ENCODE measurements at regions not wholly inside any gene's neighbourhood (a gene's known extent, or its start where the extent isn't known, plus 50 kb on each side); places are given as distances from the start of the nearest gene placed in this dataset.

DNA sequence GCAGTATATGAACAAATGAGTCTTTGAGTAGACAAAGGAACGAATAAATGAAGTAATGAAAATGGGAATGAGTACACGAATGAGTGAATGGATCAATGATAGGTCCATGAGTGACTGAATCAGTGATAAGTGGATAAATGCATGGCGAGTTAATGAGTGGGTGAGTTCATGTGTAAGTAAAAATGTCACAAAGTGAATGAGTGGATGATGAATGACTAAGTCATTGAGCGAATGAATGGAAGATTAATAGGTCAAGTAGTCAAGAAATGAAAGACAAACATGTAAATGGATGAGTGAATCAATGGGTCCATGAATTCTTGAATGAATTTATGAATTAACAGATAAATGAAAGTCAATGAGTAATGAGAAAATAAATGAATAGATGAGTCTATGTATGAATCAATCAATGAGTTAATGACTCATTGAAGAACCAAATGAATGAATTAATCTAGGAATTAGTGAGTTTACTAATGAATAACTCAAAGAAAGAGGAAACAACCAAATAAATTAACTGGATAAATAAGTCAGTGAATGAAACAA, 97.3 kb upstream of the RTL1 start:
- TF ChIP-seq, protein P1, sequence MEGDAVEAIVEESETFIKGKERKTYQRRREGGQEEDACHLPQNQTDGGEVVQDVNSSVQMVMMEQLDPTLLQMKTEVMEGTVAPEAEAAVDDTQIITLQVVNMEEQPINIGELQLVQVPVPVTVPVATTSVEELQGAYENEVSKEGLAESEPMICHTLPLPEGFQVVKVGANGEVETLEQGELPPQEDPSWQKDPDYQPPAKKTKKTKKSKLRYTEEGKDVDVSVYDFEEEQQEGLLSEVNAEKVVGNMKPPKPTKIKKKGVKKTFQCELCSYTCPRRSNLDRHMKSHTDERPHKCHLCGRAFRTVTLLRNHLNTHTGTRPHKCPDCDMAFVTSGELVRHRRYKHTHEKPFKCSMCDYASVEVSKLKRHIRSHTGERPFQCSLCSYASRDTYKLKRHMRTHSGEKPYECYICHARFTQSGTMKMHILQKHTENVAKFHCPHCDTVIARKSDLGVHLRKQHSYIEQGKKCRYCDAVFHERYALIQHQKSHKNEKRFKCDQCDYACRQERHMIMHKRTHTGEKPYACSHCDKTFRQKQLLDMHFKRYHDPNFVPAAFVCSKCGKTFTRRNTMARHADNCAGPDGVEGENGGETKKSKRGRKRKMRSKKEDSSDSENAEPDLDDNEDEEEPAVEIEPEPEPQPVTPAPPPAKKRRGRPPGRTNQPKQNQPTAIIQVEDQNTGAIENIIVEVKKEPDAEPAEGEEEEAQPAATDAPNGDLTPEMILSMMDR (IDR thresholded peaks at IDR 0.05), result no peak
- no peak for TF ChIP-seq RAD21 (IDR thresholded peaks at IDR 0.05; ENCODE audit: low read length)
- TF ChIP-seq, protein P2, sequence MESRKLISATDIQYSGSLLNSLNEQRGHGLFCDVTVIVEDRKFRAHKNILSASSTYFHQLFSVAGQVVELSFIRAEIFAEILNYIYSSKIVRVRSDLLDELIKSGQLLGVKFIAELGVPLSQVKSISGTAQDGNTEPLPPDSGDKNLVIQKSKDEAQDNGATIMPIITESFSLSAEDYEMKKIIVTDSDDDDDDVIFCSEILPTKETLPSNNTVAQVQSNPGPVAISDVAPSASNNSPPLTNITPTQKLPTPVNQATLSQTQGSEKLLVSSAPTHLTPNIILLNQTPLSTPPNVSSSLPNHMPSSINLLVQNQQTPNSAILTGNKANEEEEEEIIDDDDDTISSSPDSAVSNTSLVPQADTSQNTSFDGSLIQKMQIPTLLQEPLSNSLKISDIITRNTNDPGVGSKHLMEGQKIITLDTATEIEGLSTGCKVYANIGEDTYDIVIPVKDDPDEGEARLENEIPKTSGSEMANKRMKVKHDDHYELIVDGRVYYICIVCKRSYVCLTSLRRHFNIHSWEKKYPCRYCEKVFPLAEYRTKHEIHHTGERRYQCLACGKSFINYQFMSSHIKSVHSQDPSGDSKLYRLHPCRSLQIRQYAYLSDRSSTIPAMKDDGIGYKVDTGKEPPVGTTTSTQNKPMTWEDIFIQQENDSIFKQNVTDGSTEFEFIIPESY (IDR thresholded peaks at IDR 0.05; ENCODE audit: borderline replicate concordance, low read depth), result no peak
- TF ChIP-seq POLR2AphosphoS5 (IDR thresholded peaks at IDR 0.05; ENCODE audit: low read depth, low read length), result no peak
- TF ChIP-seq, protein P3, sequence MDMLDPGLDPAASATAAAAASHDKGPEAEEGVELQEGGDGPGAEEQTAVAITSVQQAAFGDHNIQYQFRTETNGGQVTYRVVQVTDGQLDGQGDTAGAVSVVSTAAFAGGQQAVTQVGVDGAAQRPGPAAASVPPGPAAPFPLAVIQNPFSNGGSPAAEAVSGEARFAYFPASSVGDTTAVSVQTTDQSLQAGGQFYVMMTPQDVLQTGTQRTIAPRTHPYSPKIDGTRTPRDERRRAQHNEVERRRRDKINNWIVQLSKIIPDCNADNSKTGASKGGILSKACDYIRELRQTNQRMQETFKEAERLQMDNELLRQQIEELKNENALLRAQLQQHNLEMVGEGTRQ (IDR thresholded peaks at IDR 0.05; ENCODE audit: borderline replicate concordance, low read depth, low read length), result no peak
- TF ChIP-seq MXI1 (IDR thresholded peaks at IDR 0.05; ENCODE audit: low read depth, low read length), result no peak
- TF ChIP-seq, protein P4, sequence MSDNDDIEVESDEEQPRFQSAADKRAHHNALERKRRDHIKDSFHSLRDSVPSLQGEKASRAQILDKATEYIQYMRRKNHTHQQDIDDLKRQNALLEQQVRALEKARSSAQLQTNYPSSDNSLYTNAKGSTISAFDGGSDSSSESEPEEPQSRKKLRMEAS (IDR thresholded peaks at IDR 0.05; ENCODE audit: low read depth), result no peak
- no peak for TF ChIP-seq TAF1 (IDR thresholded peaks at IDR 0.05; ENCODE audit: borderline replicate concordance, low read depth, low read length)
- TF ChIP-seq MEF2A (IDR thresholded peaks at IDR 0.05; ENCODE audit: borderline replicate concordance, low read depth), result no peak
- no peak for TF ChIP-seq SMC3 (IDR thresholded peaks at IDR 0.05; ENCODE audit: low read depth, low read length)
- TF ChIP-seq RCOR1 (IDR thresholded peaks at IDR 0.05; ENCODE audit: low read length), result no peak

All from SK-N-SH (cell line).